Limb (tissue), 2 donors: ENCODE measurements at regions not wholly inside any gene's neighbourhood (a gene's known extent, or its start where the extent isn't known, plus 50 kb on each side); places are given as distances from the start of the nearest gene placed in this dataset.
"Not testable (repeated sequence)": the region's sequence is repeated elsewhere in the genome, so short reads cannot be mapped to it uniquely, and the experiment has no call there.

Experiments used
- DNase-seq, 2 donors: peaks; one replicate each; pipeline ENCODE4 v3.0.0-alpha.2; 2016; ENCODE audit errors: extremely low spot score in 2 of 2

DNA sequence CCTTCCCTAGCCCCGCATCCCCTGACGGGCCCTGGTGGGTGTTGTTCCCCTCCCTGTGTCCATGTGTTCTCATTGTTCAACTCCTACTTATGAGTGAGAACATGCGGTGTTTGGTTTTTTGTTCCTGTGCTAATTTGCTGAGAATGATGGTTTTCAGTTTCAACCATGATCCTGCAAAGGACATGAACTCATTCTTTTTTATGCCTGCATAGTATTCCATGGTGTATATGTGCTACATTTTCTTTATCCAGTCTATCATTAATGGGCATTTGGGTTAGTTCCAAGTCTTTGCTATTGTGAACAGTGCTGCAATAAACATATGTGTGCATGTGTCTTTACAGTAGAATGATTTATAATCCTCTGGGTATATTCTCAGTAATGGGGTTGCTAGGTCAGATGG lies 65.7 kb upstream of the DCD start:
- DNase-seq = not testable (repeated sequence)

DNA sequence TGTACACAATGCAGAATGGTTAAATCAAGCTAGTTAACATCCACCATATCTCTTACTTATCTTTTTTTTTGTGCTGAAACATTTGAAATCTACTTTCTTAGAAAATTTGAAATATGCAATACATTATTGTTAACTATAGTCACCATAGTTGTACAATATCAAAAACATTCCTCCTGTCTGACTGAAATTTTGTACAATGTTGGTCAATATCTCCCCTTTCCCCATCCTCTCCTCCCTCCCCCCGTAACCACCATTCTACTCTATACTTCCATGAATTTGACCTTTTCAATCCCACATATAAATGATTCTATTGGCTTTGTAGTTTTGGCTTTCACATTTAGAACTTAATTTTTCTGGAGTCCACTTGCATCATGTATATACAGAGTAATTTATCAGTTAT lies 63.5 kb upstream of the DCD start:
- no peak for DNase-seq

DNA sequence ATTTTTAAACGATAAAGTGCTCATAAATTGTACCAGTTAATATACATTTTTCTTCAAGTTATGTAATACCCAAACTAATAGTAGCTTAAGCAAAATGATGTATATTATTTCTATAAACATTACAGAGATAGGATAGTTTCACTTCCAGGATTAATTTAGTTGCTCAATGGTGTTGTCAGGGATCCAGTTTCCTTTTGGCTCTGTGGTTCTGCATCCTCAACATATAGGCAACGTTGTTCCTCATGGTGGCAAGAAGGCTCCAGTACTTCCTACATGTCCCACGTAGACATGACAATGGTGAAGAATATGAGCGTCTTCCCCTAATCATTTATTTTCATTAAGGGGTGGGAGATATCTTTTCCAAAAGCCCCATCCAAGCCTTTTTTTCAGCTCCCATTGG lies 60.7 kb upstream of the DCD start:
- DNase-seq = no peak

DNA sequence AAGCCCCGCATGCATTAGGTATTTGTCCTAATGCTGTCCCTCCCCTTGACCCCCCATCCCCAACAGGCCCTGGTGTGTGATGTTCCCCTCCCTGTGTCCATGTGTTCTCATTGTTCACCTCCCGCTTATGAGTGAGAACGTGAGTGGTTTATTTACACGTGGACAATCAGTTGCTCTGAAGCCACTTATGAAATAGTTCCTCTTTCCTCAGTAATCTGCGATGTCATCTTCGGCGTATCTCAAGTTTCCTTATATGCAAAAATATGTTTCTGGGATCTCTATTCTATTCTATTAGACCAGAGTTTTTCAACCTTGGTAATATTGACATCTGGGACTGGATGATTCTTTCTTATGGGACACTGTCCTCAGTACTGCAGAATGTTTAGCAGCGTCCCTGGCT lies 56.0 kb upstream of the DCD start:
- DNase-seq = no peak

DNA sequence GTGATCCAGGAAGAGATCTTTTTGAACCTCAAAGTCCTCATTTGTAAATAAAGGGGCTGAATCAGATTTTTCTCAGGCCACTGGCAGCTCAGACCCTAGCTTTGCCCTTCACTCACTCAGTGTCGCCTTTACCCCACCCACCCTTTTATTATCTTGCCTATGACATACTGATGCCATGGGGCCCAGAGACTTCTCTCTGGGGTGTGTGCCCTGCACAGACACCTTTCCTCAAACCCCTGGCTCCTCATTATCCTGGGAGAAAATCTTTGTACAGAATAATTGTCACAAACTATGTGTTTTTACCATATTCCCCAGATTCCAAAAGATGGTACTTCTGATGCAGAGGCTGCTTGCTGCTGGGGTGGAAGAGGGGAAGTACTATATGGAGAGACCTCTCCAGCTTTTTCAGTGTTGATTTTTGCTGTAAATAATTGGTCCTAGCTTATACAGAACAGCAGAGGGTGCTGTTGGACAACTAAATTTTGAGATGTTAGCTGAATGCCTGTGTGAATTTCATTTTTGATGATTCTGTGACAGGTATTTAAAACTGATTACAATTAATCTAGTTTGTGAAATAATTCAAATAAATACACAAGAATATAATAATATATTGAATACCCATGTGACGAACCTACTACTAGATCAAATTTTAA lies 53.9 kb upstream of the DCD start:
- DNase-seq = peak in 1 of 2 donors; percentile 68

DNA sequence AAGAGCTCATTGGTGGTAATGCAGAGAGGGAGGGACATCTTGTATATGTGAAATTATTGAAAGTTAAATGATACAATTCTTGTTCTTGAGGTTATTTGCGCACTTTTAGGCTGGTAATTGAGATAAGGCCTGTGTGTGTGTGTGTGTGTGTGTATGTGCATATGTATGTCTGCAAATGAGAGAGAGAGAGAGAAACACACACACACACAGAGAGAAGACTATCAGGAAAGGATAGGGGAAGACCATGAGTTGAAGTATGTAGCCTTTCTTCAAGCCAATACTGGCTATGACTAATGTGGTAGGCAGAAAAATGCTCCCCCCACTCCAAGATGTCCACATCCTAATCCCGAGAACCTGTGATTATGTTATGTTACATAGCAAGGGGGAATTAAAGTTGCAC lies 52.7 kb upstream of the DCD start:
- no peak for DNase-seq

DNA sequence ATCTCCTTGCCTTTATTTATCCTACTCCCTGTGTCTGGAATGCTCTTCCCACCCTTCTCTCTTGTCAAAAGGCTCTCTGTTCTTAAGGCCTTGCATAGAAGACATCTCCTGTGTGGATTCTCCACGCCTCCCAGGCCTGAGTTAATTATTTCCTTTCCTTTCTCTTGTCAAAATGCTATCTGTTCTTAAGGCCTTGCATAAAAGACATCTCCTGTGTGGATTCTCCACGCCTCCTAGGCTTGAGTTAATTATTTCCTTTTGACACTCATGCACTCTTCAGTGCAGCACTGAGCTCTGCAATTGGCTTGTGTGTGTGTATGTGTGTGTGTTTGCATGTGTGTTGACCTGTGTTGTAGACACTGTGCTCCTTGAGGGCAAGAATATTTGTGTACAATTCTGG lies 52.1 kb upstream of the DCD start:
- no peak for DNase-seq
